Effector memory CD8-positive, alpha-beta T cell (primary cell): ENCODE measurements at regions not wholly inside any gene's neighbourhood (a gene's known extent, or its start where the extent isn't known, plus 50 kb on each side); places are given as distances from the start of the nearest gene placed in this dataset.
"Not testable (repeated sequence)": the region's sequence is repeated elsewhere in the genome, so short reads cannot be mapped to it uniquely, and the experiment has no call there.

Experiments
- ATAC-seq: fragments of 150-1000 bp; cut with Tn5 transposase; replicated peaks from 2 replicates; pipeline ENCODE4 v1.10.0; 2021; ENCODE audit warnings: mild to moderate bottlenecking, moderate library complexity
- DNase-seq, 3 experiments: peaks; one replicate each; pipeline ENCODE4 v3.0.0; 2021
- H3K27ac Mint-ChIP-seq, 2 donors: one replicate each; pipeline ENCODE4 v1.8.0; 2022; ENCODE audit warnings: mild to moderate bottlenecking in 2 of 2, mixed read lengths in 2 of 2, moderate library complexity in 2 of 2
- H3K27me3 Mint-ChIP-seq, 2 donors: one replicate each; pipeline ENCODE4 v1.8.0; 2022; ENCODE audit warnings: mixed read lengths in 2 of 2
- H3K36me3 Mint-ChIP-seq: one replicate; pipeline ENCODE4 v1.8.0; 2022; ENCODE audit warnings: mild to moderate bottlenecking, moderate library complexity, mixed read lengths; ENCODE audit not compliant: insufficient read depth
- H3K4me1 Mint-ChIP-seq, 2 donors: one replicate each; pipeline ENCODE4 v1.8.0; 2022; ENCODE audit warnings: low read depth in 2 of 2, mixed read lengths in 2 of 2
- H3K4me3 Mint-ChIP-seq, 2 donors: one replicate each; pipeline ENCODE4 v1.8.0; 2022; ENCODE audit warnings: mild to moderate bottlenecking in 2 of 2, mixed read lengths in 2 of 2, moderate library complexity in 2 of 2
- H3K9me3 Mint-ChIP-seq, 2 donors: one replicate each; pipeline ENCODE4 v1.8.0; 2022; ENCODE audit warnings: mixed read lengths in 2 of 2

- H3K27me3 Mint-ChIP-seq = peaks cover 23 to 37% of the 10 kb centered on the region in 2 donors
- no peak overlapping the region for H3K4me3 Mint-ChIP-seq
- no peaks in the 10 kb centered on the region for H3K36me3 Mint-ChIP-seq
Measured at GRCh38 chr14:66330916-66331315, 155.3 kb upstream of the CCDC196 start.

GRCh38 chr14:66333293-66333692, 152.9 kb upstream of the CCDC196 start:
- not testable (repeated sequence) for H3K27ac Mint-ChIP-seq, H3K36me3 Mint-ChIP-seq, H3K9me3 Mint-ChIP-seq, H3K4me3 Mint-ChIP-seq, DNase-seq, H3K4me1 Mint-ChIP-seq, ATAC-seq
- H3K27me3 Mint-ChIP-seq = peaks cover 17 to 45% of the 10 kb centered on the region in 2 donors

More at GRCh38 chr14:66330916-66331315, 155.3 kb upstream of the CCDC196 start:
- H3K4me1 Mint-ChIP-seq = no peaks in the 10 kb centered on the region
- no peak overlapping the region for H3K27ac Mint-ChIP-seq
- ATAC-seq = no peak
- H3K9me3 Mint-ChIP-seq = no peaks in the 10 kb centered on the region
- DNase-seq = no peak

- DNase-seq (no peak), ATAC-seq (no peak)
- no peaks in the 10 kb centered on the region for H3K4me1 Mint-ChIP-seq
- H3K4me3 Mint-ChIP-seq = no peak overlapping the region
- peaks cover 8 to 12% of the 10 kb centered on the region in 2 donors for H3K27me3 Mint-ChIP-seq
- H3K9me3 Mint-ChIP-seq = no peaks in the 10 kb centered on the region
- no peaks in the 10 kb centered on the region for H3K36me3 Mint-ChIP-seq
- H3K27ac Mint-ChIP-seq = no peak overlapping the region
Measured at GRCh38 chr14:66341239-66341638, 144.9 kb upstream of the CCDC196 start.

- Mint-ChIP-seq H3K9me3 (peaks cover 7 to 9% of the 10 kb centered on the region in 2 donors), H3K27ac (no peak overlapping the region), H3K4me3 (no peak overlapping the region), H3K4me1 (no peaks in the 10 kb centered on the region), H3K27me3 (peaks cover 5 to 22% of the 10 kb centered on the region in 2 donors), H3K36me3 (no peaks in the 10 kb centered on the region)
- DNase-seq (no peak), ATAC-seq (no peak)
Measured at GRCh38 chr14:66345986-66346385, 140.2 kb upstream of the CCDC196 start.

- no peaks in the 10 kb centered on the region for H3K4me1 Mint-ChIP-seq
- H3K27me3 Mint-ChIP-seq = peaks cover 0 to 14% of the 10 kb centered on the region in 2 donors
- H3K27ac Mint-ChIP-seq = no peak overlapping the region
- DNase-seq = no peak
- H3K36me3 Mint-ChIP-seq = no peaks in the 10 kb centered on the region
- no peak for ATAC-seq
- peaks cover 7 to 9% of the 10 kb centered on the region in 2 donors for H3K9me3 Mint-ChIP-seq
- H3K4me3 Mint-ChIP-seq = no peak overlapping the region
Measured at GRCh38 chr14:66351310-66351709, 134.9 kb upstream of the CCDC196 start.

GRCh38 chr14:66359500-66359899, 126.7 kb upstream of the CCDC196 start:
- no peak for ATAC-seq
- Mint-ChIP-seq H3K4me1 (no peaks in the 10 kb centered on the region), H3K27ac (no peak overlapping the region), H3K9me3 (no peaks in the 10 kb centered on the region), H3K4me3 (no peak overlapping the region), H3K27me3 (peaks cover 5 to 17% of the 10 kb centered on the region in 2 donors), H3K36me3 (no peaks in the 10 kb centered on the region)
- peak; percentile 3 to 14 (median 12) for DNase-seq

GRCh38 chr14:66360366-66360926, 125.7 kb upstream of the CCDC196 start:
- Mint-ChIP-seq H3K4me1 (no peaks in the 10 kb centered on the region), H3K36me3 (no peaks in the 10 kb centered on the region), H3K27ac (no peak overlapping the region), H3K9me3 (no peaks in the 10 kb centered on the region), H3K4me3 (no peak overlapping the region), H3K27me3 (peaks cover 15 to 17% of the 10 kb centered on the region in 2 donors)
- no peak for ATAC-seq
- DNase-seq = no peak

GRCh38 chr14:66361013-66361412, 125.2 kb upstream of the CCDC196 start:
- H3K9me3 Mint-ChIP-seq = no peaks in the 10 kb centered on the region
- no peak for ATAC-seq
- no peaks in the 10 kb centered on the region for H3K4me1 Mint-ChIP-seq

GRCh38 chr14:66365388-66365787, 120.8 kb upstream of the CCDC196 start:
- Mint-ChIP-seq H3K9me3 (no peaks in the 10 kb centered on the region), H3K4me3 (no peak overlapping the region), H3K4me1 (no peaks in the 10 kb centered on the region), H3K27me3 (peaks cover 8 to 22% of the 10 kb centered on the region in 2 donors), H3K27ac (no peak overlapping the region), H3K36me3 (no peaks in the 10 kb centered on the region)
- ATAC-seq (no peak), DNase-seq (no peak)

More at GRCh38 chr14:66361013-66361412, 125.2 kb upstream of the CCDC196 start:
- H3K36me3 Mint-ChIP-seq = no peaks in the 10 kb centered on the region
- no peak overlapping the region for H3K27ac Mint-ChIP-seq
- H3K27me3 Mint-ChIP-seq = peaks cover 17 to 20% of the 10 kb centered on the region in 2 donors
- H3K4me3 Mint-ChIP-seq = no peak overlapping the region
- no peak for DNase-seq

GRCh38 chr14:66369157-66369697, 116.9 kb upstream of the CCDC196 start:
- no peaks in the 10 kb centered on the region for H3K4me1 Mint-ChIP-seq
- DNase-seq = no peak
- peaks cover 3% of the 10 kb centered on the region for H3K36me3 Mint-ChIP-seq
- H3K27ac Mint-ChIP-seq = no peak overlapping the region
- no peaks in the 10 kb centered on the region for H3K9me3 Mint-ChIP-seq
- no peak overlapping the region for H3K4me3 Mint-ChIP-seq
- ATAC-seq = no peak
- peaks cover 0 to 19% of the 10 kb centered on the region in 2 donors for H3K27me3 Mint-ChIP-seq

GRCh38 chr14:66371776-66372175, 114.4 kb upstream of the CCDC196 start:
- DNase-seq (no peak), ATAC-seq (no peak)
- Mint-ChIP-seq H3K4me1 (no peaks in the 10 kb centered on the region), H3K36me3 (peaks cover 3% of the 10 kb centered on the region), H3K4me3 (no peak overlapping the region), H3K27me3 (no peaks in the 10 kb centered on the region), H3K27ac (peak overlapping the region in 1 of 2 donors; percentile 54), H3K9me3 (no peaks in the 10 kb centered on the region)

GRCh38 chr14:66375046-66375964, 110.9 kb upstream of the CCDC196 start:
- Mint-ChIP-seq H3K27ac (no peak overlapping the region), H3K27me3 (no peaks in the 10 kb centered on the region), H3K36me3 (peaks cover 3% of the 10 kb centered on the region), H3K4me1 (no peaks in the 10 kb centered on the region), H3K4me3 (no peak overlapping the region), H3K9me3 (no peaks in the 10 kb centered on the region)
- DNase-seq (no peak), ATAC-seq (no peak)

- H3K4me3 Mint-ChIP-seq = no peak overlapping the region
- H3K9me3 Mint-ChIP-seq = no peaks in the 10 kb centered on the region
- DNase-seq (no peak), ATAC-seq (no peak)
- no peak overlapping the region for H3K27ac Mint-ChIP-seq
- no peaks in the 10 kb centered on the region for H3K4me1 Mint-ChIP-seq
- H3K36me3 Mint-ChIP-seq = peaks cover 3% of the 10 kb centered on the region
- H3K27me3 Mint-ChIP-seq = peaks cover 0 to 7% of the 10 kb centered on the region in 2 donors
Measured at GRCh38 chr14:66377574-66377973, 108.6 kb upstream of the CCDC196 start.
